Endothelial cell of umbilical vein (primary cell): ENCODE measurements at regions not wholly inside any gene's neighbourhood (a gene's known extent, or its start where the extent isn't known, plus 50 kb on each side); places are given as distances from the start of the nearest gene placed in this dataset.

Experiments
- BruUV-seq: library from RNA; stranded (reverse); fragments of 400-500 nt; replicated peaks from 2 replicates; lab custom pipeline; 2021; lab: Mats Ljungman, UMichigan
- CTCF ChIA-PET: fragments of 300-600, 350-600 bp; sonication (Branson Sonifier 250); formaldehyde crosslinking; loops from one replicate; lab custom pipeline; 2021; ENCODE audit warnings: antibody characterized with exemption, inconsistent platforms; lab: Charles Lee
- POLR2A ChIA-PET: fragments of 300-600, 350-600 bp; sonication (Branson Sonifier 250); formaldehyde crosslinking; loops from one replicate; lab custom pipeline; 2021; ENCODE audit warnings: antibody characterized with exemption, inconsistent platforms; lab: Charles Lee
- DNase-seq: peaks from one replicate; pipeline ENCODE4 v3.0.0-alpha.2; 2011; ENCODE audit warnings: low read depth, low spot score
- FAIRE-seq: peaks from 2 replicates; lab custom pipeline; 2011; peaks lifted over from hg19 to GRCh38; lab: Jason Lieb, UNC
- H2AFZ ChIP-seq: 2 replicates; pipeline ENCODE4 v1.6.0; 2012; ENCODE audit warnings: low read depth, low read length, control low read depth, inconsistent platforms
- H3K27ac ChIP-seq: 2 replicates; pipeline ENCODE4 v1.5.1; 2011; ENCODE audit warnings: low read depth, mild to moderate bottlenecking, control low read depth, low read length, moderate library complexity; ENCODE audit not compliant: insufficient read depth
- H3K27me3 ChIP-seq, 2 experiments: 2 replicates each; pipeline versions ENCODE4 v1.6.0 to v1.6.1; 2011; ENCODE audit warnings: low read length in 2 of 2, mixed read lengths in 1 of 2; ENCODE audit not compliant: control insufficient read depth in 2 of 2, insufficient read depth in 2 of 2
- H3K36me3 ChIP-seq, 2 experiments: 2 replicates in 1 of 2; 3 replicates in 1 of 2; pipeline ENCODE4 v1.5.1; 2011; ENCODE audit warnings: low read length in 2 of 2, mild to moderate bottlenecking in 1 of 2, moderate library complexity in 1 of 2; ENCODE audit not compliant: control insufficient read depth in 2 of 2, insufficient read depth in 2 of 2; ENCODE audit errors: extremely low read depth in 1 of 2
- H3K4me1 ChIP-seq: 3 replicates; pipeline ENCODE4 v1.5.1; 2011; ENCODE audit warnings: mild to moderate bottlenecking, low read length; ENCODE audit not compliant: control insufficient read depth, insufficient read depth; ENCODE audit errors: extremely low read depth
- H3K4me2 ChIP-seq: 2 replicates; pipeline ENCODE4 v1.6.1; 2011; ENCODE audit warnings: low read length, control low read depth, mixed read lengths; ENCODE audit not compliant: insufficient read depth
- H3K4me3 ChIP-seq, 3 experiments: fragments of 200-600 bp in 1 of 3; sonication (generic), shearing (Covaris generic) in 1 of 3; replicated peaks in 1 of 3; 2 replicates each; pipeline ENCODE4 v1.5.1; 2011 to 2016; ENCODE audit warnings: control low read depth in 3 of 3, low read length in 3 of 3, mild to moderate bottlenecking in 2 of 3, inconsistent platforms in 1 of 3, low read depth in 1 of 3, moderate library complexity in 1 of 3; ENCODE audit not compliant: insufficient read depth in 1 of 3
- H3K79me2 ChIP-seq: 2 replicates; pipeline ENCODE4 v1.6.0; 2012; ENCODE audit warnings: low read length, inconsistent platforms; ENCODE audit not compliant: control insufficient read depth, insufficient read depth
- H3K9ac ChIP-seq: replicated peaks from 2 replicates; pipeline ENCODE3; 2011; ENCODE audit warnings: low read length, control low read depth; ENCODE audit not compliant: insufficient read depth; ENCODE audit errors: extremely low read depth
- H3K9me1 ChIP-seq: replicated peaks from 3 replicates; pipeline ENCODE4 v1.6.0; 2011; ENCODE audit warnings: mild to moderate bottlenecking, low read length; ENCODE audit not compliant: control insufficient read depth, insufficient read depth; ENCODE audit errors: extremely low read depth
- H3K9me3 ChIP-seq: replicated peaks from 2 replicates; pipeline ENCODE4 v1.5.1; 2012; ENCODE audit warnings: low read length, inconsistent platforms; ENCODE audit not compliant: control insufficient read depth, insufficient read depth
- H4K20me1 ChIP-seq: replicated peaks from 2 replicates; pipeline ENCODE3; 2011; ENCODE audit warnings: mild to moderate bottlenecking, low read length; ENCODE audit not compliant: control insufficient read depth, insufficient read depth; ENCODE audit errors: extremely low read depth
- CTCF ChIP-seq, 2 donors: IDR thresholded peaks; 1 replicate in 1 of 2; 2 replicates in 1 of 2; pipeline ENCODE4 v1.5.1; 2011; ENCODE audit warnings: low read length in 2 of 2, mild to moderate bottlenecking in 2 of 2, moderate library complexity in 2 of 2, control low read depth in 1 of 2, inconsistent platforms in 1 of 2, low read depth in 1 of 2; ENCODE audit not compliant: insufficient read depth in 1 of 2; ENCODE audit errors: extremely low read depth in 1 of 2
- EZH2 ChIP-seq: IDR thresholded peaks from 2 replicates; pipeline ENCODE4 v1.6.1; 2012; ENCODE audit warnings: borderline replicate concordance, low read depth, mild to moderate bottlenecking, moderate library complexity, low read length, inconsistent platforms; ENCODE audit not compliant: severe bottlenecking
- FOS ChIP-seq: IDR thresholded peaks from 2 replicates; pipeline ENCODE4 v1.6.1; 2011; ENCODE audit warnings: mild to moderate bottlenecking, low read length, moderate library complexity, borderline replicate concordance; ENCODE audit not compliant: insufficient read depth
- GATA2 ChIP-seq: IDR thresholded peaks from 2 replicates; pipeline ENCODE4 v1.7.0; 2011; ENCODE audit warnings: low read depth, mild to moderate bottlenecking, moderate library complexity, mixed read lengths, low read length; ENCODE audit not compliant: insufficient read length, insufficient read depth
- JUN ChIP-seq: IDR thresholded peaks from 2 replicates; pipeline ENCODE4 v1.6.1; 2011; ENCODE audit warnings: borderline replicate concordance, low read depth; ENCODE audit not compliant: insufficient read length, insufficient read depth
- MAX ChIP-seq: IDR thresholded peaks from 2 replicates; pipeline ENCODE4 v1.6.1; 2011; ENCODE audit not compliant: insufficient read depth, insufficient read length
- MYC ChIP-seq: IDR thresholded peaks from one replicate; pipeline ENCODE4 v1.6.1; 2011; ENCODE audit warnings: mild to moderate bottlenecking, low read depth, low read length
- POLR2A ChIP-seq: IDR thresholded peaks from 2 replicates; pipeline ENCODE4 v1.6.1; 2012; ENCODE audit warnings: low read depth, mild to moderate bottlenecking, control low read depth, low read length
- POLR2AphosphoS5 ChIP-seq: IDR thresholded peaks from 2 replicates; pipeline ENCODE4 v1.6.1; 2012; ENCODE audit warnings: low read depth, mild to moderate bottlenecking, control low read depth, low read length, moderate library complexity; ENCODE audit not compliant: insufficient read depth
- dilution Hi-C: fragments of 300-500 bp; cut with MboI; formaldehyde crosslinking; loops from one replicate; pipeline ENCODE4 v1.15.0; 2019; ENCODE audit warnings: low sequenced_read_pairs; ENCODE audit not compliant: extremely low pct_ligation_motif_present
- intact Hi-C: fragments of 100-400 bp; cut with micrococcal nuclease; formaldehyde crosslinking; loops from one replicate; pipeline ENCODE4 v1.10.0; 2022

- H3K9ac ChIP-seq, result no peak overlapping the region
- H3K36me3 ChIP-seq, result no peaks in the 10 kb centered on the region
- CTCF ChIA-PET, result no interaction called here
- no peaks in the 10 kb centered on the region for H4K20me1 ChIP-seq
- no peaks in the 10 kb centered on the region for H3K79me2 ChIP-seq
- no peaks in the 10 kb centered on the region for H3K4me1 ChIP-seq
- DNase-seq (no peak), FAIRE-seq (no peak)
- H3K9me1 ChIP-seq, result no peaks in the 10 kb centered on the region
- H2AFZ ChIP-seq, result no peak overlapping the region
- H3K4me2 ChIP-seq, result no peak overlapping the region
- no peak overlapping the region for H3K27ac ChIP-seq
- POLR2A ChIA-PET, result no interaction called here
- no peaks in the 10 kb centered on the region for H3K27me3 ChIP-seq
- no peaks in the 10 kb centered on the region for H3K9me3 ChIP-seq
- intact Hi-C loops, result no loop called here
- dilution Hi-C loops, result no loop called here
- no peak overlapping the region for H3K4me3 ChIP-seq
- no peak for TF ChIP-seq FOS
- no peak for TF ChIP-seq EZH2
- no peak for TF ChIP-seq JUN
- TF ChIP-seq POLR2A, result no peak
- no peak for TF ChIP-seq POLR2AphosphoS5
- TF ChIP-seq MYC, result no peak
- no peak for TF ChIP-seq GATA2
- no peak for TF ChIP-seq CTCF (IDR thresholded peaks at IDR 0.05; ENCODE audit: extremely low read depth in 1 of 2, insufficient read depth in 1 of 2, low read depth in 1 of 2, low read length in 2 of 2)
- no peak for TF ChIP-seq MAX
- no TSS peak for BruUV-seq
Observed at GRCh38 chr5:51882647-51883046, 499.4 kb downstream of the ISL1 start.
